Neural crest cell (in vitro differentiated cells): ENCODE measurements at regions not wholly inside any gene's neighbourhood (a gene's known extent, or its start where the extent isn't known, plus 50 kb on each side); places are given as distances from the start of the nearest gene placed in this dataset.

Source experiments
- DNase-seq: peaks from one replicate; pipeline ENCODE4 v3.0.0; 2021; ENCODE audit warnings: low read depth, mixed read lengths, low spot score
- H3K27ac Mint-ChIP-seq: one replicate; pipeline ENCODE4 v1.8.0; 2021; ENCODE audit warnings: mild to moderate bottlenecking, mixed read lengths; ENCODE audit not compliant: unreplicated experiment
- H3K27me3 Mint-ChIP-seq: 2 replicates; pipeline ENCODE4 v1.8.0; 2021; ENCODE audit warnings: low read depth, mild to moderate bottlenecking, mixed read lengths
- H3K36me3 Mint-ChIP-seq: 2 replicates; pipeline ENCODE4 v1.8.0; 2021; ENCODE audit warnings: low read depth, mild to moderate bottlenecking, mixed read lengths
- H3K4me1 Mint-ChIP-seq: 2 replicates; pipeline ENCODE4 v1.8.0; 2021; ENCODE audit warnings: mixed read lengths
- H3K4me3 Mint-ChIP-seq: one replicate; pipeline ENCODE4 v1.8.0; 2021; ENCODE audit warnings: mild to moderate bottlenecking, mixed read lengths
- H3K9me3 Mint-ChIP-seq: 2 replicates; pipeline ENCODE4 v1.8.0; 2021; ENCODE audit warnings: mixed read lengths
- CTCF ChIP-seq: fragments of 200-600 bp; sonication (generic); conservative IDR thresholded peaks from 2 replicates; pipeline ENCODE4 v1.5.0; 2021; ENCODE audit warnings: antibody characterized with exemption, mild to moderate bottlenecking

GRCh38 chr6:128696691-128697689 is 176.6 kb upstream of the PTPRK start:
- no peaks in the 10 kb centered on the region for H3K4me1 Mint-ChIP-seq
- no peaks in the 10 kb centered on the region for H3K27me3 Mint-ChIP-seq
- H3K9me3 Mint-ChIP-seq = no peaks in the 10 kb centered on the region
- no peak overlapping the region for H3K27ac Mint-ChIP-seq
- H3K36me3 Mint-ChIP-seq = no peaks in the 10 kb centered on the region
- TF ChIP-seq CTCF = no peak
- no peak for DNase-seq
- H3K4me3 Mint-ChIP-seq = no peak overlapping the region

- Mint-ChIP-seq H3K36me3 (no peaks in the 10 kb centered on the region), H3K4me3 (no peak overlapping the region), H3K27me3 (no peaks in the 10 kb centered on the region), H3K4me1 (no peaks in the 10 kb centered on the region), H3K9me3 (no peaks in the 10 kb centered on the region), H3K27ac (no peak overlapping the region)
- no peak for DNase-seq
- no peak for TF ChIP-seq CTCF
Observed at GRCh38 chr6:128694303-128695009, 174.1 kb upstream of the PTPRK start.

GRCh38 chr6:128690063-128690462 is 169.7 kb upstream of the PTPRK start:
- Mint-ChIP-seq H3K27ac (no peak overlapping the region), H3K27me3 (no peaks in the 10 kb centered on the region), H3K4me1 (no peaks in the 10 kb centered on the region), H3K36me3 (no peaks in the 10 kb centered on the region), H3K4me3 (no peak overlapping the region), H3K9me3 (no peaks in the 10 kb centered on the region)
- TF ChIP-seq CTCF = no peak
- DNase-seq = no peak

- DNase-seq = no peak
- Mint-ChIP-seq H3K27me3 (no peaks in the 10 kb centered on the region), H3K27ac (no peak overlapping the region), H3K9me3 (no peaks in the 10 kb centered on the region), H3K4me1 (no peaks in the 10 kb centered on the region), H3K36me3 (no peaks in the 10 kb centered on the region), H3K4me3 (no peak overlapping the region)
- TF ChIP-seq CTCF = no peak
Observed at GRCh38 chr6:128686084-128686483, 165.7 kb upstream of the PTPRK start.

GRCh38 chr6:128676456-128676855 is 156.1 kb upstream of the PTPRK start:
- DNase-seq = no peak
- Mint-ChIP-seq H3K27me3 (no peaks in the 10 kb centered on the region), H3K9me3 (no peaks in the 10 kb centered on the region), H3K36me3 (no peaks in the 10 kb centered on the region), H3K27ac (no peak overlapping the region), H3K4me3 (no peak overlapping the region), H3K4me1 (no peaks in the 10 kb centered on the region)
- TF ChIP-seq CTCF = no peak
